ENCODE measurements at regions not wholly inside any gene's neighbourhood (a gene's known extent, or its start where the extent isn't known, plus 50 kb on each side); places are given as distances from the start of the nearest gene placed in this dataset.

GRCh38 chr9:102845827-102846371 is 149.2 kb upstream of the CYLC2 start:
- no peak for TF ChIP-seq CTCF (IDR thresholded peaks at IDR 0.05)
- no peak for TF ChIP-seq POLR2A (IDR thresholded peaks at IDR 0.05; ENCODE audit: low read depth)
- no peak for TF ChIP-seq EP300 (IDR thresholded peaks at IDR 0.05)

Measured in esophagus muscularis mucosa (tissue), 4 donors.